ENCODE measurements at regions not wholly inside any gene's neighbourhood (a gene's known extent, or its start where the extent isn't known, plus 50 kb on each side); places are given as distances from the start of the nearest gene placed in this dataset.

DNA sequence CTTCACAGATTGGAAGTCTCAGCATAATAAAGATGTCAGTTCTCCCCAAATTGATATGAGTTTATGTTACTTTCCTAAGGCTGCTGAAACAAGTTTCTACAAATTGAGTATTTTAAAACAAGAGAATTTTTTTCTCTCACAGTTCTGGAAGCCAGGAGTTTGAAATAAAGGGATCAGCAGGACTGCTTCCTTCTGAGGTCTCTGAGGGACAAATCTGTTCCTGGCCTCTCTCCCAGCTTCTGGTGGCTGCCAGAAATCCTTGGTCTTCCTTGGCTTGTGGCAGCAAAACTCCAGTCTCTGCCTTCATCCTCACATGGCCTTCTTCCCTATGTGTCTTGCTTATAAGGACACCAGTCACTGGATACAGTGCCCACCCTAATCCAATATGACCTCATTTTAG, 136.1 kb downstream of the TFAP2A start:
- TF ChIP-seq CTCF (IDR thresholded peaks at IDR 0.05) (no peak), POLR2AphosphoS5 (IDR thresholded peaks at IDR 0.05; ENCODE audit: low read depth, low read length) (no peak), SIN3A (IDR thresholded peaks at IDR 0.05; ENCODE audit: borderline replicate concordance, insufficient read depth, low read depth, low read length) (no peak), REST (IDR thresholded peaks at IDR 0.05; ENCODE audit: insufficient read depth in 1 of 2, low read depth in 2 of 2, low read length in 1 of 2) (no peak), TCF7L2 (IDR thresholded peaks at IDR 0.05; ENCODE audit: low read depth, low read length) (no peak)

Data from Panc1 (cell line).